ENCODE measurements at regions not wholly inside any gene's neighbourhood (a gene's known extent, or its start where the extent isn't known, plus 50 kb on each side); places are given as distances from the start of the nearest gene placed in this dataset.

GRCh38 chr1:232529747-232530146, 100.2 kb downstream of the SIPA1L2 start:
- no peak for FAIRE-seq
- TF ChIP-seq TAF1 (IDR thresholded peaks at IDR 0.05; ENCODE audit: low read depth, low read length) (no peak), POLR2A (IDR thresholded peaks at IDR 0.05; ENCODE audit: low read depth, low read length) (no peak), POU2F2 (IDR thresholded peaks at IDR 0.05; ENCODE audit: low read depth, low read length) (no peak), POLR2AphosphoS5 (IDR thresholded peaks at IDR 0.05; ENCODE audit: low read depth, low read length) (no peak), PAX5 (IDR thresholded peaks at IDR 0.05; ENCODE audit: insufficient read depth, low read length, severe bottlenecking) (no peak), SPI1 (IDR thresholded peaks at IDR 0.05; ENCODE audit: low read depth, low read length) (no peak)
- DNase-seq (ENCODE audit: insufficient read length, low spot score) = no peak

DNA sequence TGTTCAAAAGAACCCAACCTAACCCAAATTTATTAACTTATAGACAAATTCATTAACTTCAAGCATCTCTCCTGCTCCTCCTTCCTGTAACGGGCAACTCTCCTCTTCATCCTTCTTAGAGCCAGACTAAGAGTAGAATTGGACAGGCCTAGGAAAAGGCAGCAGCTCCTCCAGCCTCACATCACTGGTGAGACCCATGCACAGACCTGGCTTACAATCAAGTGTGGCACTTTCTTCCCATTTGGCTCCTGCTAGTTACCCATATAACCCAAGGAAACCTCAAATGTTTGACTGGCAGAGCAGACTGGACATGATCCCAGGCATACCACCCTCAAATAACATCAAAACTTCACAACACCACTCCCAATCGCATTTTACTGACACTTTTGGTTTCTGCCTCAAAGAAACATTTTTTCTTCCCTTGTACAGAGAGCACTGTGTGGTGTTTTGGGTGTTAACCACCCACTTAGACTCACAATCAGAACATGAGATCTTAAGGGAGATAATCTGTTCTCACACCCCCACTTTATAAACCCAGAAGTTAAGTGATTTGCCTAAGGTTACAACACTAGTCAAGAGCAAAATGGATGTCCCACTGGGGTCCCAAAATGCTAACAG, 101.4 kb downstream of the SIPA1L2 start:
- DNase-seq (ENCODE audit: insufficient read length, low spot score) = no peak
- no peak for FAIRE-seq
- TF ChIP-seq PAX5 (IDR thresholded peaks at IDR 0.05; ENCODE audit: insufficient read depth, low read length, severe bottlenecking) (no peak), POU2F2 (IDR thresholded peaks at IDR 0.05; ENCODE audit: low read depth, low read length) (no peak), SPI1 (IDR thresholded peaks at IDR 0.05; ENCODE audit: low read depth, low read length) (no peak), POLR2AphosphoS5 (IDR thresholded peaks at IDR 0.05; ENCODE audit: low read depth, low read length) (no peak)

DNA sequence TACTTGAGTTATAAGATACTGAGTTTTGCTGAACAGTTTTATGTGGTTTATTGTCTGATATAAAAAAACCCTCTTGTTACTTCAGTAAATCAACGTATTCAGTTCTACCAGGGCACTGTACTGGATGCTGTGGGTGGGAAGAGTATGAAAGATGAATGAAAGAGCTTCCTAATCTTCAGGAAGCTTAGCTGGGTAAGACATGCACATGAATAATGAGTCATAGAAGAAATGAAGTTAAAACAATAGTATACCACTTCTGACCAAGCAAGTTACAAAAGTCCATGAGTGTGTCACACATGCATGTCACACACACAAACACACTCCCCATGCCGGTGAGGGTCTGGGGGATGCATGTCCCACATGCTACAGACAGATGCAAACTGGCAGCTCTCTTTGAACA, 105.9 kb downstream of the SIPA1L2 start:
- FAIRE-seq (no peak), DNase-seq (ENCODE audit: insufficient read length, low spot score) (no peak)
- TF ChIP-seq SPI1 (IDR thresholded peaks at IDR 0.05; ENCODE audit: low read depth, low read length) (no peak), PAX5 (IDR thresholded peaks at IDR 0.05; ENCODE audit: insufficient read depth, low read length, severe bottlenecking) (no peak), TAF1 (IDR thresholded peaks at IDR 0.05; ENCODE audit: low read depth, low read length) (no peak), POU2F2 (IDR thresholded peaks at IDR 0.05; ENCODE audit: low read depth, low read length) (no peak), POLR2AphosphoS5 (IDR thresholded peaks at IDR 0.05; ENCODE audit: low read depth, low read length) (no peak), POLR2A (IDR thresholded peaks at IDR 0.05; ENCODE audit: low read depth, low read length) (no peak)

- no peak for FAIRE-seq
- no peak for DNase-seq (ENCODE audit: insufficient read length, low spot score)
- no peak for TF ChIP-seq TAF1 (IDR thresholded peaks at IDR 0.05; ENCODE audit: low read depth, low read length)
- TF ChIP-seq SPI1 (IDR thresholded peaks at IDR 0.05; ENCODE audit: low read depth, low read length) = no peak
- no peak for TF ChIP-seq POU2F2 (IDR thresholded peaks at IDR 0.05; ENCODE audit: low read depth, low read length)
- no peak for TF ChIP-seq POLR2A (IDR thresholded peaks at IDR 0.05; ENCODE audit: low read depth, low read length)
Observed at GRCh38 chr1:232522189-232522588, 107.7 kb downstream of the SIPA1L2 start.

- DNase-seq (ENCODE audit: insufficient read length, low spot score) (no peak), FAIRE-seq (no peak)
- no peak for TF ChIP-seq POU2F2 (IDR thresholded peaks at IDR 0.05; ENCODE audit: low read depth, low read length)
- no peak for TF ChIP-seq POLR2AphosphoS5 (IDR thresholded peaks at IDR 0.05; ENCODE audit: low read depth, low read length)
- TF ChIP-seq SPI1 (IDR thresholded peaks at IDR 0.05; ENCODE audit: low read depth, low read length) = no peak
- no peak for TF ChIP-seq POLR2A (IDR thresholded peaks at IDR 0.05; ENCODE audit: low read depth, low read length)
- TF ChIP-seq PAX5 (IDR thresholded peaks at IDR 0.05; ENCODE audit: insufficient read depth, low read length, severe bottlenecking) = no peak
- TF ChIP-seq TAF1 (IDR thresholded peaks at IDR 0.05; ENCODE audit: low read depth, low read length) = no peak
Observed at GRCh38 chr1:232521660-232522059, 108.3 kb downstream of the SIPA1L2 start.

DNA sequence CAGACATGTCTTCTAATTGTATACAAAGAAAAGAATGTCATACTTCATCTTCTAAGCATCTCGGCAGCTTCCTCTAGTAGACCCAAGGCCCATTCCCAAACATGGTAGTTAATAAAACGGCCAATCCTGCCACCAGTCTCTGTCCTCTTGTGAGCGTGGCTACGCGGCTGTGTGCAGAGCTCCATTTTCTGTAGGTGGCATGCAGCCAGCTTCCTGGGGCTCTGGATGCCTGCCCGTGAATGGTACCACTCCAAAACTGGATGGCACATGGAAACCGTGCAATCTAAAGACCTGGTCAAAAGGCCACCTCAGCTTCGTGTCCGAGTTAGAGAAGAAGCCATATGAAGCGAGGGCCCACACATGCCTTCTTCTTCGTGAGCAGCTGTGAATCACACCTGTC, 110.7 kb downstream of the SIPA1L2 start:
- DNase-seq (ENCODE audit: insufficient read length, low spot score) = no peak
- no peak for FAIRE-seq
- TF ChIP-seq PAX5 (IDR thresholded peaks at IDR 0.05; ENCODE audit: insufficient read depth, low read length, severe bottlenecking) (no peak), POLR2AphosphoS5 (IDR thresholded peaks at IDR 0.05; ENCODE audit: low read depth, low read length) (no peak), POLR2A (IDR thresholded peaks at IDR 0.05; ENCODE audit: low read depth, low read length) (no peak), TAF1 (IDR thresholded peaks at IDR 0.05; ENCODE audit: low read depth, low read length) (no peak), SPI1 (IDR thresholded peaks at IDR 0.05; ENCODE audit: low read depth, low read length) (no peak), POU2F2 (IDR thresholded peaks at IDR 0.05; ENCODE audit: low read depth, low read length) (no peak)

- DNase-seq (ENCODE audit: insufficient read length, low spot score) = no peak
- TF ChIP-seq POLR2AphosphoS5 (IDR thresholded peaks at IDR 0.05; ENCODE audit: low read depth, low read length) (no peak), POLR2A (IDR thresholded peaks at IDR 0.05; ENCODE audit: low read depth, low read length) (no peak), TAF1 (IDR thresholded peaks at IDR 0.05; ENCODE audit: low read depth, low read length) (no peak), PAX5 (IDR thresholded peaks at IDR 0.05; ENCODE audit: insufficient read depth, low read length, severe bottlenecking) (no peak), POU2F2 (IDR thresholded peaks at IDR 0.05; ENCODE audit: low read depth, low read length) (no peak), SPI1 (IDR thresholded peaks at IDR 0.05; ENCODE audit: low read depth, low read length) (no peak)
- no peak for FAIRE-seq
Observed at GRCh38 chr1:232518349-232518748, 111.6 kb downstream of the SIPA1L2 start.

GRCh38 chr1:232517204-232517603, 112.7 kb downstream of the SIPA1L2 start:
- TF ChIP-seq SPI1 (IDR thresholded peaks at IDR 0.05; ENCODE audit: low read depth, low read length) (no peak), POLR2AphosphoS5 (IDR thresholded peaks at IDR 0.05; ENCODE audit: low read depth, low read length) (no peak), PAX5 (IDR thresholded peaks at IDR 0.05; ENCODE audit: insufficient read depth, low read length, severe bottlenecking) (no peak), POU2F2 (IDR thresholded peaks at IDR 0.05; ENCODE audit: low read depth, low read length) (no peak), TAF1 (IDR thresholded peaks at IDR 0.05; ENCODE audit: low read depth, low read length) (no peak), POLR2A (IDR thresholded peaks at IDR 0.05; ENCODE audit: low read depth, low read length) (no peak)
- DNase-seq (ENCODE audit: insufficient read length, low spot score) = no peak
- no peak for FAIRE-seq

DNA sequence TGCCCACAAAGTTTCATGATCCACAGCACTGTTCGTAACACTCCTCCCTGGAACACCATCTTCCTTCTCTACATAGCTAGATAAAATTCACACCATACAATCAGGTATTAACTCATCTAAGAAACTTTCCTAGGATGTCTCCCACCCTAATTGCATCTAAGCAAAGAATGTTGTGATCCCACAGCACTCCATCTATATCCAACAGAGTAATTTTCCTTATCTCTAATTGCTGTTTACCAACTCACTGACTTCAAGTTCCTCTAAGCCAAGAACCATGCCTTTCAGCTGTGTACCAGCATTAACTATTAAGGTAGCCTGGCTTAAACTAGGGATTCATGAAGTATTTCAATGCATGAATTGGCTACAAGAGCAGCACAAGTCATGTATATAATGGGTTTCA, 114.2 kb downstream of the SIPA1L2 start:
- FAIRE-seq (no peak), DNase-seq (ENCODE audit: insufficient read length, low spot score) (no peak)
- TF ChIP-seq TAF1 (IDR thresholded peaks at IDR 0.05; ENCODE audit: low read depth, low read length) = no peak
- TF ChIP-seq SPI1 (IDR thresholded peaks at IDR 0.05; ENCODE audit: low read depth, low read length) = no peak
- no peak for TF ChIP-seq POLR2A (IDR thresholded peaks at IDR 0.05; ENCODE audit: low read depth, low read length)
- no peak for TF ChIP-seq POLR2AphosphoS5 (IDR thresholded peaks at IDR 0.05; ENCODE audit: low read depth, low read length)
- TF ChIP-seq POU2F2 (IDR thresholded peaks at IDR 0.05; ENCODE audit: low read depth, low read length) = no peak
- TF ChIP-seq PAX5 (IDR thresholded peaks at IDR 0.05; ENCODE audit: insufficient read depth, low read length, severe bottlenecking) = no peak

DNA sequence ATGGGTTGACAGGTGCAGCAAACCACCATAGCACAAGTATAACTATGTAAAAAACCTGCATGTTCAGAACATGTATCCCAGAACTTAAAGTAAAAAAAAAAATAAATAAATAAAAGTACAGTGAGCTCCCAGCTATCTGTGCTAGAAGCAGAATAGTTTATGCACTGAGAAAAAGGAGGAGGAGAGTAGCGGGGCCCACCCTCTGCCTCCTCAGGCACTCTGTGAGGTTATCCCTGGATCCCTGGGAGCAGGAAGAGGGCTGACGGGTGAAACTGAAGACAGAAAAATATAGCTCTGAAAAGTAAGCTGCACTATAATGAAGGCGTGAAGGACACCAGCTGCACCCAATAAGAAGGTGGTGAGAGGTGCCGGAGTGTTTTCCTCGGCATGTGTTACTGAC, 117.2 kb downstream of the SIPA1L2 start:
- no peak for DNase-seq (ENCODE audit: insufficient read length, low spot score)
- no peak for TF ChIP-seq SPI1 (IDR thresholded peaks at IDR 0.05; ENCODE audit: low read depth, low read length)
- TF ChIP-seq POLR2AphosphoS5 (IDR thresholded peaks at IDR 0.05; ENCODE audit: low read depth, low read length) = no peak
- no peak for TF ChIP-seq POLR2A (IDR thresholded peaks at IDR 0.05; ENCODE audit: low read depth, low read length)
- no peak for TF ChIP-seq POU2F2 (IDR thresholded peaks at IDR 0.05; ENCODE audit: low read depth, low read length)
- TF ChIP-seq PAX5 (IDR thresholded peaks at IDR 0.05; ENCODE audit: insufficient read depth, low read length, severe bottlenecking) = no peak
- no peak for TF ChIP-seq TAF1 (IDR thresholded peaks at IDR 0.05; ENCODE audit: low read depth, low read length)
- no peak for FAIRE-seq
